ENCODE measurements at regions not wholly inside any gene's neighbourhood (a gene's known extent, or its start where the extent isn't known, plus 50 kb on each side); places are given as distances from the start of the nearest gene placed in this dataset.
A peak's percentile ranks its signal among the peaks of the same experiment; 100 is the strongest.

- peaks cover 2% of the 10 kb centered on the region for H3K9me3 ChIP-seq (ENCODE audit: low read depth, low read length)
- no peaks in the 10 kb centered on the region for H3K79me2 ChIP-seq (ENCODE audit: insufficient read depth, low read length)
- no peak overlapping the region for H3K4me2 ChIP-seq (ENCODE audit: insufficient read depth, low read length)
- peak; percentile 15 for DNase-seq (ENCODE audit: insufficient read length, low spot score, missing footprints)
- no peaks in the 10 kb centered on the region for H3K36me3 ChIP-seq (ENCODE audit: insufficient read depth, low read length)
- H3K4me3 ChIP-seq (ENCODE audit: insufficient read depth, low read length): no peak overlapping the region
- TF ChIP-seq, protein P1, sequence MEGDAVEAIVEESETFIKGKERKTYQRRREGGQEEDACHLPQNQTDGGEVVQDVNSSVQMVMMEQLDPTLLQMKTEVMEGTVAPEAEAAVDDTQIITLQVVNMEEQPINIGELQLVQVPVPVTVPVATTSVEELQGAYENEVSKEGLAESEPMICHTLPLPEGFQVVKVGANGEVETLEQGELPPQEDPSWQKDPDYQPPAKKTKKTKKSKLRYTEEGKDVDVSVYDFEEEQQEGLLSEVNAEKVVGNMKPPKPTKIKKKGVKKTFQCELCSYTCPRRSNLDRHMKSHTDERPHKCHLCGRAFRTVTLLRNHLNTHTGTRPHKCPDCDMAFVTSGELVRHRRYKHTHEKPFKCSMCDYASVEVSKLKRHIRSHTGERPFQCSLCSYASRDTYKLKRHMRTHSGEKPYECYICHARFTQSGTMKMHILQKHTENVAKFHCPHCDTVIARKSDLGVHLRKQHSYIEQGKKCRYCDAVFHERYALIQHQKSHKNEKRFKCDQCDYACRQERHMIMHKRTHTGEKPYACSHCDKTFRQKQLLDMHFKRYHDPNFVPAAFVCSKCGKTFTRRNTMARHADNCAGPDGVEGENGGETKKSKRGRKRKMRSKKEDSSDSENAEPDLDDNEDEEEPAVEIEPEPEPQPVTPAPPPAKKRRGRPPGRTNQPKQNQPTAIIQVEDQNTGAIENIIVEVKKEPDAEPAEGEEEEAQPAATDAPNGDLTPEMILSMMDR (IDR thresholded peaks at IDR 0.05; ENCODE audit: extremely low read depth, low read depth, low read length): no peak
- H2AFZ ChIP-seq (ENCODE audit: low read length): no peak overlapping the region
- no peaks in the 10 kb centered on the region for H4K20me1 ChIP-seq (ENCODE audit: insufficient read depth, low read length)
- H3K4me1 ChIP-seq (ENCODE audit: insufficient read depth, low read length): no peaks in the 10 kb centered on the region
- H3K27ac ChIP-seq (ENCODE audit: low read depth, low read length): no peak overlapping the region
- no peaks in the 10 kb centered on the region for H3K27me3 ChIP-seq (ENCODE audit: insufficient read depth, low read length)
Measured at GRCh38 chr1:187563191-187563590, 734.4 kb downstream of the PLA2G4A start.

- H2AFZ ChIP-seq (ENCODE audit: low read length): no peak overlapping the region
- peaks cover 2% of the 10 kb centered on the region for H3K9me3 ChIP-seq (ENCODE audit: low read depth, low read length)
- H3K36me3 ChIP-seq (ENCODE audit: insufficient read depth, low read length): no peaks in the 10 kb centered on the region
- no peaks in the 10 kb centered on the region for H3K4me1 ChIP-seq (ENCODE audit: insufficient read depth, low read length)
- DNase-seq (ENCODE audit: insufficient read length, low spot score, missing footprints): no peak
- H3K27ac ChIP-seq (ENCODE audit: low read depth, low read length): no peak overlapping the region
- no peaks in the 10 kb centered on the region for H3K79me2 ChIP-seq (ENCODE audit: insufficient read depth, low read length)
- TF ChIP-seq, protein P1 (IDR thresholded peaks at IDR 0.05; ENCODE audit: extremely low read depth, low read depth, low read length): no peak
- no peaks in the 10 kb centered on the region for H3K27me3 ChIP-seq (ENCODE audit: insufficient read depth, low read length)
- no peaks in the 10 kb centered on the region for H4K20me1 ChIP-seq (ENCODE audit: insufficient read depth, low read length)
- H3K4me3 ChIP-seq (ENCODE audit: insufficient read depth, low read length): no peak overlapping the region
- no peak overlapping the region for H3K4me2 ChIP-seq (ENCODE audit: insufficient read depth, low read length)
Measured at GRCh38 chr1:187566354-187566753, 737.6 kb downstream of the PLA2G4A start.

DNA sequence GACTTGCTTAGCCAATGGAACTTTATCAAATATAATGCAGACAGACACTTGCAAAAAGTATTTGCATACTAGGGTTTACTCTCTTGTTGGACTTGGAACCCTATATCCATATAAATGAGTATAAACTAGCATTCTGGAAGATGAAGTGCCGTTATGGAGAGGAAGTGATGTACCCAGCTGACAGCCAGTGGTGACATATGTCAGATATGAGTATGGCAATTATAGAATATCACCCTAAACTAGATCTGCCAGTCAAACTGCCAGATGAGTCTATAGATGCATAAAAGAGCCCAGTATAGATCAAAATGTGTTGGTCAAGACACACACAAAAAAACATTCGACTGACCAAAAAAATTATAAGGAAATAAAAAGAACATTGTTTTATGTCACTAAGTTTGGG lies 739.3 kb downstream of the PLA2G4A start:
- no peaks in the 10 kb centered on the region for H3K4me1 ChIP-seq (ENCODE audit: insufficient read depth, low read length)
- no peaks in the 10 kb centered on the region for H3K27me3 ChIP-seq (ENCODE audit: insufficient read depth, low read length)
- TF ChIP-seq, protein P1 (IDR thresholded peaks at IDR 0.05; ENCODE audit: extremely low read depth, low read depth, low read length): no peak
- no peak overlapping the region for H2AFZ ChIP-seq (ENCODE audit: low read length)
- H3K9me3 ChIP-seq (ENCODE audit: low read depth, low read length): peaks cover 2% of the 10 kb centered on the region
- H3K79me2 ChIP-seq (ENCODE audit: insufficient read depth, low read length): no peaks in the 10 kb centered on the region
- H3K4me3 ChIP-seq (ENCODE audit: insufficient read depth, low read length): no peak overlapping the region
- H3K4me2 ChIP-seq (ENCODE audit: insufficient read depth, low read length): no peak overlapping the region
- no peak overlapping the region for H3K27ac ChIP-seq (ENCODE audit: low read depth, low read length)
- no peaks in the 10 kb centered on the region for H3K36me3 ChIP-seq (ENCODE audit: insufficient read depth, low read length)
- DNase-seq (ENCODE audit: insufficient read length, low spot score, missing footprints): peak; percentile 18
- H4K20me1 ChIP-seq (ENCODE audit: insufficient read depth, low read length): no peaks in the 10 kb centered on the region

DNA sequence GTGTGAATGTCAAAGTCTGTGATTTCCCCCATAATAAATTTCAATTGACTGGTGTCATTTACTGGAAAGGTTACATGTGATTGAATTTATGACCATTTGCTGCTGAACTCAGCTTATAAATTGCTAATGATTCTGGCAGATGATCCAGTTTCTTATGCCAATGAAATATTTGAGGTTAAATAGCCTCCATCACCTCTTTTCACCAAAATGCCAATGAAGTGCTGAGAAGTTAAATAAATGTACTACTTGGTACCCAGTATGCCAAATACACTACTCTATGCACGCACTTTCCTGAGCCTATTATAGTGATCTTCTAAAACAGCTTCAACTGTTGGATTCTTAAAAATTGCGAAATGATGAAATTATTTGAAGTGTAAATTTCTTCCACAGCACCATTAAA lies 741.4 kb downstream of the PLA2G4A start:
- no peak overlapping the region for H3K4me3 ChIP-seq (ENCODE audit: insufficient read depth, low read length)
- H3K79me2 ChIP-seq (ENCODE audit: insufficient read depth, low read length): no peaks in the 10 kb centered on the region
- H4K20me1 ChIP-seq (ENCODE audit: insufficient read depth, low read length): no peaks in the 10 kb centered on the region
- TF ChIP-seq, protein P1 (IDR thresholded peaks at IDR 0.05; ENCODE audit: extremely low read depth, low read depth, low read length): no peak
- H3K9me3 ChIP-seq (ENCODE audit: low read depth, low read length): no peaks in the 10 kb centered on the region
- H2AFZ ChIP-seq (ENCODE audit: low read length): no peak overlapping the region
- no peak overlapping the region for H3K27ac ChIP-seq (ENCODE audit: low read depth, low read length)
- no peaks in the 10 kb centered on the region for H3K4me1 ChIP-seq (ENCODE audit: insufficient read depth, low read length)
- H3K4me2 ChIP-seq (ENCODE audit: insufficient read depth, low read length): no peak overlapping the region
- DNase-seq (ENCODE audit: insufficient read length, low spot score, missing footprints): no peak
- H3K36me3 ChIP-seq (ENCODE audit: insufficient read depth, low read length): no peaks in the 10 kb centered on the region
- no peaks in the 10 kb centered on the region for H3K27me3 ChIP-seq (ENCODE audit: insufficient read depth, low read length)
